Right renal pelvis (tissue), 4 donors: ENCODE measurements at regions not wholly inside any gene's neighbourhood (a gene's known extent, or its start where the extent isn't known, plus 50 kb on each side); places are given as distances from the start of the nearest gene placed in this dataset.

ENCODE experiments used
- DNase-seq, 4 donors: peaks; one replicate each; pipeline ENCODE4 v3.0.0-alpha.2; 2013; ENCODE audit warnings: low read depth in 4 of 4, low spot score in 3 of 4, missing footprints in 1 of 4

DNA sequence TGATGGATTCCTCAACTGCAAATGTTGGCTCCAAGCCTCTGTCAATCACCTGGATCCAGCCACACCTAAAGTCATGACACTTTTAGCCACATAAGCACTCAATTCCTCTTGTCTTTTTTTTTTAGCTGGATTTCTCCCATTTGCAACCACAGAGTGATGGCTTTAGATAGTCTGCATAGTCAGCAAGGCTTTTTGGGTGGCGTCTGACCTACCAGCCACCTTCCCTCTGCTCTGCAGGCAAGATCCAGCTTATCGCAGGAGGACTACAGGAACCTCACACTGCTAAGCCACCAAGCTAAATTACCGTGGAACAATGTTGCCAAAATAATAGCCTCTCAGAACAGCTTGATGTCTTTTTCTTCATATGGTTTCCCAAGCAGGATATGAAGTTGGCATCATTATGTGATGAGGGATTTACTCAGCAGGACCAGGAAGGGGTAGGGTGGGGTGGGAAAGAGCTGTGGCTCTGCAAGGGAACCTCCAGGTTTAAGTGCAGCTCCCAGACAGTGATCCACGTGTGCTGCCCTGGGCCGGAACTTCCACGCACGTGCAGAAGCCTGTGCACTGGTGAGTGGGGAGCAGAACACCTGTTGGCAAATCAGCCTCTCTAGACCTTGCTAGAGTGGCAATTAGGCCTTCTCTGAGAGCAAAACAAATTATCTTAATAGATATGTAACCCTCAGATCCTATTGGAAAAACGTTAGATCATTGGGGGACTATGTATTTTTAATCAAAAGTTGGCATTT lies 170.6 kb upstream of the NCK2 start:
- no peak for DNase-seq

DNA sequence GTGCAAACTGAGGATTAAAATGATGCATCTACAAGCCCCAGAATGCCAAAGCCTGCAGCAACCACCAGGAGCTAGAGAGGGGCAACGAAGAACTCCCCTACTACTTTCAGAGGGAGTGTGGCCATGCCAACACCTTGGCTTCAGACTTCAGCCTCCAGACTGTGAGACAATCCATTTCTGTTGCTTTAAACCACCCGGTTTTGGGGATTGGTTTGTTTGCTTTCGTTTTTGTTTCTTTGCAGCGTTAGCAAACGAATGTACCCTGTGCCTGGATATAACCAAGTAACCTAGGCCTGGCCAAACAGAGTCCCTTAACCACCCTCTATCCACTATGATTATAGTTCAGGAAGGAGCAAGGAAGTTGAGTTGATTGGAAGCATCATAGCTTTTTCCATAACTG lies 171.2 kb upstream of the NCK2 start:
- no peak for DNase-seq

DNA sequence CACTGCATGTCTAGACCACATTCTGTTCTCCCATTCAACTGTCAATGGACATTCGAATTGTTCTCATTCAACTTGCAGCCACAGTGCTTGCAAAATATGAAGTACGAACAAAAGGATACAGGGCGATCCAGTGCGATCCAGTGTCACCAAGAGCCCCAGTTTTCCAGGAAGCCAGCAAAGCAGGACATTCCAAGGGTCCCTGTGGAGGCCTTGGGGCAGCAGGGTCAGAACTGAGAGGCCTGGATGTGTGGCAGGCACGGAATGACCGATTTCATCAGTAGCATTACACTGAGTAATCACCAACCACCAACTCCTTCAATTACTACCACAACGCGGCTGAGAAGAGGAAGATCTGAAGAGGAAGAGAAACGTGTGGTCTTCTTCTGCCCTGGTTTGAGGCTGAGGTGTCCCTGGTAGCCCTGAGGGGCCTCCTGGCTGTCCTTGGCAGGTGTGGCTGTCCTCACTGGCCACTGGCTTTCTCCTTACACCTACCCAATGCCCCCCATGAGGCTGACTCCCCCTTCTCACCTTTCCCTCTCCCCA lies 172.7 kb upstream of the FHL2 start:
- DNase-seq, result no peak

- no peak for DNase-seq
Measured at GRCh38 chr2:105570757-105571156, 171.9 kb upstream of the FHL2 start.

DNA sequence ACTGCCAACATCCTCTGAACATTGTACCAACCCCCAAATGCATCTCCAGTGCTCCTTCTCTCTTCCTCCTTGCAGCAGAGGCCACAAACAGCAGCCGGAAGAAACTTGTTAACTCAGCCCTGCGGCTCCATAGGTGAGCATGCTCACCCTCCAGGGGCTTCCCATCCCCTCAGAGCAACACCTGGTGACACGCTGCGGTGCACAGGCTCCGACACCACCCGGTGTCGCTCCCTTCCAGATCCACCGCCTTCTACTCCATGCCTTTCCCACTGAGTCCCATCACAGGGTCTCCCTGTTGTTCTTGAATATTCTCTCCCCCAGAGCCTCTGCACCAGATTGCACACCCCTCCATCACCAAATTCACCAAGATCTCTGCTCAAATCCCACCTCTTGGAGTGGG lies 171.5 kb upstream of the FHL2 start:
- no peak for DNase-seq

DNA sequence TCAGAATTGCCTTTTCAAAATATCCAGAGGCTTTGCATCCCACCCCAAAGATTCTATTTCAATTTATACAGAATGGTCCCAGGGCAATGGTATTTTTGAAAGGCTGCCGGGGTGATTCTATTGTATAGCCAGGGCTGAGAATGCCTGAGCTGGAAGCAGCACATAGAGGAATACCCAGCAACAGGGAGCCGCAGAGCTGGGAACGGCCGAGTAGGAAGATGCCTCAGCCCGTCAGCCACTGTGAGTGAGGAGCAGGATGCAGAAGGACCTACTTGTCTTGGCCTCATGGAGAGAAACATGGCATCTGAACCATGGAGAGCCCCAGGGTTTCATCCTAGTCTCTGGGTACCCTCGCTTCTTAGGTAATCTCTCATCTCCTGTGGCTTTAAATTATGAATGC lies 170.8 kb upstream of the FHL2 start:
- no peak for DNase-seq

- DNase-seq, result no peak
Measured at GRCh38 chr2:105567996-105568494, 169.2 kb upstream of the FHL2 start.

DNA sequence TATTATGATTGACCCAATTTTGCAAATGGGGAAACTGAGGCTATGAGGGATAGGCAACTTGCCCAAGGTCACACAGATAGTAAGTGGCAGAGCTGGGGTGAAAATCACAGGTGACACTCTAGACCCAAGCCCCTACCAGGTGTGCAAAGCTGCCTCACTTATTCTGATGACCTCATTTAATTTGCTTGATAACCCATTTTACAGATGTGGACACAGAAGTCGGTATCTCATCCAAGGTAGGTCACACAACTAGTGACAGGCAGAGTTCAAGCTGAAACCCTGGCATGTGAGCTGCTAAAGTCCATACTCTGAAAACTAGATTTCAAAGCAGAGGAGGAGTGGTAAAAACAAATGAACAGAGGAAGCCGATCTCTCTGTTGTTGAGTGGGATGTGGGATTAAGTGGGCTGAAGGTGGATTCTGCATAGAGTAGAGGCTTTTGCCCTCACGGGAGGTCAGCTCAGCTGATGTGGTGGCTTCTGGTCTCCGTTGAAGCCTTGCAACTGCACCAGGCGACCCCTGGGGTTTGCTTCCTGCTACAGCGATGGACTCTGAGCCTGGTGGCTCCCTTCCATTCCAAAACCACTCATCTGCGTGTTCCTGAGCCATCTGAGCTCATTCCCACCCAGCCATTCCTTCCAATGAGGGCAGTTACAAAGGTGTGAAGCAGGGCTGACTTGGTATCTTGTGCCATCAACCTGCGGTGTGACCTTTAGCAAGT lies 164.3 kb upstream of the FHL2 start:
- no peak for DNase-seq

GRCh38 chr2:105561401-105561800 lies 162.6 kb upstream of the FHL2 start:
- no peak for DNase-seq

DNA sequence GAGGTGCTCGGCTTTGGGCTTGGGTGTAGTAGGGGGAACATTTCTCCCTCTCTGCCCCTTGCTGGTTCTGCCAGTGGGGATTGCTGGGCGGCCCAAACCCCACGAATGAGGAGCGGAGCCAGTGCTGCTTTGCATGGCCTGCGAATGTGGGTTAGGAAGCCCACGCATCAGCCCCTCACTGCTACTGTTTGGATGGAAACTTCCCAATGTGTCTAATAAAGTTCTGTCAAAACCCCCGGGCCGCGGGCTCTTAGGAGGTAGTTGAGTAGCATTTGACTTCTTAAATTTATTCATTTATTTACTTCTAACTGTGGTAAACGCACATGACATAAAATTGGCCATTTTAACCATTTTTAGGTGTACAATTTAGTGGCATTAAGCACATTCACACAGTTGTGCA lies 161.3 kb upstream of the FHL2 start:
- no peak for DNase-seq

DNA sequence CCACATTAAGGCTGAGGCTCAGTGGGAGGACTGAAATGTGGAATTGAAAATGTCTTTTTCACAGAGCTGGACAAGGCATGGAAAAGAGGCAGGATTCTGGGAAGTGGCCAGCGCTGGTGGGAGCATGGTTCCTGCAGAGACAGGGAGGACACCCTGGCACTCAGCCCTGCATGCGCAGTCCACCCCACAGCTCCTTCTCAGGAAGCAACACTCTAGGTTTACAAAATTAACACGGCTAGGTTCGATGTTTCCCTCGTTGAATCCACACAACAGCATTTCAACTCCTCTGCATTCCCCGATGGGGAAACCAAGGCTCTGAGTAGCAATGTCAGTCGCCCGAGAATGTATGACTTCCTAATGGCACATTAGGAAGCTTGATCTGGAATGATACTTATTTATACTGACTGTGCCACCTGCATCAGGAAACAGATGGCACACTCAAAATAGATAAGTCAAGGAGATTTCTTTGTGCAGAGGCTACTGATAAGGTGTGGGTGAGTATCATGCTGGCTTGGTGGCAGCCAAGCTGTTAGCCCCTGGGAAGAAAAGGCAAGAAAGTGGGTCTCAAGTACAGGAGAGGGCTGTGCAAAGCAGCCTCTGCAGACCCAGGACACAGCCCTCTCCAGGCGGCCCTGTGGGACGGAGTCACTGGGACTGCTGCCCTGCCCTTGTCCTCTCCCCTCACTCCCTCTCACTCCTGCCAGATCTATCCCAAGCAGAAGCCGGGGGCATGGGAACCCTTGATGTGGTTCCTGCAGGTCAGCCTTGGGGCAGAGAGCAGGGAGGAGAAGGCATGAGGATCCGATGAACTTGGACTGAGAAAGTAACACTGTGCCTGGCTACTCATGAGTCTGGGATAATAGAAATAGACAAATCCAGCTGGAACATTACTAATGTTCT lies 158.4 kb upstream of the FHL2 start:
- no peak for DNase-seq

GRCh38 chr2:105556366-105556765 lies 157.5 kb upstream of the FHL2 start:
- no peak for DNase-seq

- no peak for DNase-seq
Measured at GRCh38 chr2:105554235-105554634, 155.4 kb upstream of the FHL2 start.

DNA sequence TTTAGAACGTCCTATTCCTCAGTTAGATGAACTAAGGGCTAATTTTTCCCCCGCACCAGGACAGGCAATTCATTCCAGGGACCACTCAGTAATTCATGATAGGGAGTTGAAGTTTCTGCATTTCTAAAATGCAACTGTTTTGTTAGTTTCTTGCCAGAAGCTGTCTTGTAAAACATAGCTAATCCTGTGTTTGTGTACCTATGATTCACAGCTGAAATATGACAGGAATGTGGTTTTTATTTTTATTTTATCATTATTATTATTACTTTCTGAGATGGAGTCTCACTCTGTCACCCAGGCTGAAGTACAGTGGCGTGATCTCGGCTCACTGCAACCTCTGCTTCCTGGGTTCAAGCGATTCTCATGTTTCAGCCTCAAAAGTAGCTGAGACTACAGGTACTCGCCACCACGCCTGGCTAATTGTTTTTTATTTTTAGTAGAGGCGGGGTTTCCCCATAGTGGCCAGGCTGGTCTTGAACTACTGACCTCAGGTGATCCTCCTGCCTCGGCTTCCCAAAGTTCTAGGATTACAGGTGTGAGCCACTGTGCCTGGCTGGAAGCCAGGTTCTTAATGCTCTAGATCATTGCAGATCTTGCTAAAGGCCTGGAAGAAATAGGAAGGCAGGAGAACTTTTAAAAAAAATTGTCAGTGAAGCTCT lies 154.8 kb upstream of the FHL2 start:
- DNase-seq, result no peak

DNA sequence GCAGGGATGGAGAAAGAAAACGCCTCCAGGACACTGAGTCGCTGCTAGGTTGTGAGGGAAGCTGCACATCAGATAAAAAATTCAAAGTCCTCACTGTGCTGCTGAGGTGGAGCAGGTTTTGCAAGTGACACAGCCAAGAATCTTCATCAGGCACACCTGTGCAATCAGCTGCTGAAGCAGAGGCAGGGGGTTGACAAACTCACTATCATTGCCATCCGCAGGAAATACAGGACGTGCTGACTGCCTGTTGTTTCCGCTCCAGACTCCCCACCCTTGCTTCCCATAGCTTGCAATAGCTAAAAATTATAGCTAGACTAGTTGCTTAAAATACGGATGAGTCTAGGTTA lies 147.8 kb upstream of the FHL2 start:
- DNase-seq, result no peak

DNA sequence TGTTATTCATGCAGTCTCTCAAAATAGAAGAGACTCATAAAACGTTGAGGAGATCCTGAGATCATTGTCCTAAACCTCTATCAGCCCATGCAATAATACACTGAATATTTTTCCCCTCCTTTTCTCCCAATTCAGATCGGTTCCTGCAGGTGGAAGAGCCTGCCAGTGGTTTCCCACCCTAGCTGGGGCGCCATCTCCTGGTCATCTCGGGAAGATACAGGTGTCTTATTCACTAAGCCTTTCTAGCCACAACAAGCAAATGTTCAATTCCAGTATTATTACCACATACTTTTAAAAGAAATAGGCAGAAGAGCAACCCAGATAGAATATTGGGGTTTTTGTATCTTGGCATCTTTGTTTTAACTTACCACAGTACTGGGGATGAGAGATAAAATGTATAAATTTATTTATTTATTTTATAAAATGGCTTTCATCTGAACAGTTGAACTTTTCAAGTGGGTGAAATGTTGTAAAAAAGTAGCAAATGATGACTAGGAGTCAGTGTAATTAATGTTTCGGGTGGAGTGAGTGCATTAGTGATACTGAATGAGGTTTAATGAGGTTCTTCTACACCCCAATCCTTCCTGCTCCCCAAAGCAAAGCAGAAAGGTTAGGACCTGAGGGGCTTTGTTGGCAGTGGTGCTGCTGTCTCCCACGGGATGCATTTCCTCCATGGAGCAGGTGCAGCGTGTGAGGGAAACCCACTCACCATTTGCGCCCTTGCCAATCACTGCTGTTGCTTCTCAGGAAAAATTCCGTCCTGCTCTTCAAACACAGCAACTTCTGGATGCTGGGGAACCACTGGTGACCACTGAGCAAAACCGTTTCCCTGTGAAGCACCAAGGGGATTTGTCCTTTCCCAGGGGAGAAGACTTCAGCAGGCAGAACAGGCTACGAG lies 147.1 kb upstream of the FHL2 start:
- DNase-seq, result peak in 2 of 4 donors; percentile 35 to 38

- no peak for DNase-seq
Measured at GRCh38 chr2:105544591-105545377, 145.9 kb upstream of the FHL2 start.

- no peak for DNase-seq
Measured at GRCh38 chr2:105541189-105542050, 142.6 kb upstream of the FHL2 start.
